ENCODE measurements at regions not wholly inside any gene's neighbourhood (a gene's known extent, or its start where the extent isn't known, plus 50 kb on each side); places are given as distances from the start of the nearest gene placed in this dataset.

GRCh38 chr13:111537115-111537728 lies 216.8 kb downstream of the TEX29 start:
- DNase-seq (ENCODE audit: low spot score), result no peak

- DNase-seq (ENCODE audit: low spot score), result no peak
These were observed 217.5 kb downstream of the TEX29 start for GRCh38 chr13:111537843-111538499.

DNA sequence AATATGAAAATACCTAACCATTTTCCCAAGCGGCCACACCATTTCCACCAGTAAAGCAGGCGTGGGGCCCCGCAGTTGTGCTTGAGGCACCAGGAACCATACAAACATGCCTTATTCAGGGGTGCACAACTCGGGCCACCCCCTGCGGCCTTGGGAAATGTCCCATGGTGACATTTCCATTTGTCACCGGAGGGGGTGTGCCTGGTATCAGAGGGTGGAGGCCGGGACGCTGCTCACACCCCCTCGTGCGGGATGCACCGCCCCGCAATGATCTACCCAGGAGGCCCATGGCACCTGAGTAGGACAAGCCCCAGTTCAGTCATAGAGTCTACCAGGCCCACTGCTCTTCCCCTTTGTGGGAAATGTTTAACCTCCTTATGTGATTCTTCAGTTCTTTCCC lies 218.8 kb downstream of the TEX29 start:
- no peak for DNase-seq (ENCODE audit: low spot score)

- DNase-seq (ENCODE audit: low spot score), result no peak
These were observed 219.5 kb downstream of the TEX29 start for GRCh38 chr13:111539791-111540446.

DNA sequence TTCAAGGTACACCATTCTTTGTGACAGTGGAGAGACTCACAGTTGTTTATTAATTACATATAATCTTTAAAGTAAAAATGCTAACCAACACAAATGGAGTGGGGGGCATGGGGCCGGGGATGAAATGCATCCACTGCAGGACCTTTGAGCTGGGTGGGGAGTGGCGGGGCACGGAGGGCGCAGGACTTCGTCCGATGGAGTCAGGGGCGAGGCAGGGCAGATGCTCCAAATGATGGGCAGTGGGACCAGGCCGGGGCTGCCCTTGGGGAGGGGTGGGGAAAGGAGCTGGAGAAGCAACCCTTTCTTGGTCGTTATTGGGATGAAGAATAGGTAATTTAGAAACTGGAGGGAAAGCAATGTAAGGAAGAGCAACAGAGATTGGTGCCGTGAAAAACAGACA lies 220.0 kb downstream of the TEX29 start:
- DNase-seq (ENCODE audit: low spot score), result no peak

DNA sequence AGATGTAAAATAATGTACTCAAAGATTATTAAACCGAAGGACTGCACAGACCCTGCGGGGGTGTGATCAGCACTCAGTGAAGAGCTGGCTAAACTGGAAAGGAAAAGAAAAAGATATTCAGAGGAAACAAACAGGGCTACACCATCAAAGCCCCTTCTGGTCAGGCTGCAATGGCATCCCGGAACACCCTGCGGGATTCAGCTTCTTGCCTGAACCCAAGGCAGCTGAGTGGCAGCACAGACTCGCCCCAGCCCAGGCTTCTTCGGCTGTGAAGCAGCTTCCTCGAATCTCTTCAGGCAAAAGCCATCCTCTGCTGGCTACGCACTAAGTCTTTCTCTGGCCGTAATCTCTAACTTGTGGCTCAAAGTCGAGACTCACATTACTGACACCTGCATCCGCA lies 220.9 kb downstream of the TEX29 start:
- no peak for DNase-seq (ENCODE audit: low spot score)

GRCh38 chr13:111541752-111542529 lies 221.5 kb downstream of the TEX29 start:
- DNase-seq (ENCODE audit: low spot score), result no peak

GRCh38 chr13:111542530-111543341 lies 222.3 kb downstream of the TEX29 start:
- DNase-seq (ENCODE audit: low spot score), result no peak

GRCh38 chr13:111546921-111547675 lies 226.7 kb downstream of the TEX29 start:
- no peak for DNase-seq (ENCODE audit: low spot score)

DNA sequence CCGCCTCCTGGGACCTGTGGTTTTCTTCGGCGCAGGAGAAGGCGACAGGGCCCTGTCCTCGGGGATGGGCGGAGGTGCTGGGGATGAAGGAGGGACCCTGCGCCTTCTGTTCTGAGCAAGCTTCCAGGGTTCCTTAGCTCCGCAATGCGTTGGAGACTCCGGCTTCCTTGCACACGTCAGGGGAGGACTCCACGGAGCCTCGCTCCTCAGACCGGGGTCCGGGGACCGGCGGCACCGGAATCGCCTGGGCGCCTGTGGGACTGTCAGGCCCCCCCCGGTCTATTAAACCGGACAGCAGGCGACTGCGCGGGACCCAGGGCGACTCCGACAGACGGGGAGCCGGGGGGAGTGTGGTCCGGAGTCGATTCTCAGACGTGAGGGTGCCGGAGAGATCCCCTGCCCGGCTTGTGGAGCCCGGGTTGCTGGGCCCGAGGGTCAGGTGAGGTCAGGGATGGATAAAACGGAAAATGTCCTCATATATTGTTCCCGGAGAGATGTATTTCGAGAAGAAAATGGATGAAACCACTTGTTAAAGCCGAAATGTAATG lies 227.4 kb downstream of the TEX29 start:
- DNase-seq (ENCODE audit: low spot score), result no peak

DNA sequence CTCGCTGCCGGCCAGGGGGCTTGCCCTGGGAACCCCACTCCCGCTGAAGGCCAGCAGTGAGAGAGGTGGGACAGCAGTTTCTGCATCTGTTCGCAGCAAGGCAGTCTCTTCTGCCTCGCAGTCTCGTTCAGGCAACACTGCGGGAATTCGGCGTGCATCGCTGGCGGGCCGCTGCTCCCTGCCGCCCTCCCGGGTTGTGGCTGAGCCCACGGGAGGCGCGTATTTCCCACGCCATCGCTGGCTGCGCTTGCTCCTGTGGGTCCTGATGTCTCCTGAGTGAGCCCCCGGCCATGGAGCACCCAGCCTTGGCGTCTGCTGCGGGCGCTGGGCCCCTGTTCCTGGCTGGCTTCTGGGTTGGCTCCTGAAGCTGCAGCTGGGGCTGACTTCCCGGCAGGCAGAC lies 227.9 kb downstream of the TEX29 start:
- no peak for DNase-seq (ENCODE audit: low spot score)

GRCh38 chr13:111548805-111549204 lies 228.4 kb downstream of the TEX29 start:
- DNase-seq (ENCODE audit: low spot score), result no peak

DNA sequence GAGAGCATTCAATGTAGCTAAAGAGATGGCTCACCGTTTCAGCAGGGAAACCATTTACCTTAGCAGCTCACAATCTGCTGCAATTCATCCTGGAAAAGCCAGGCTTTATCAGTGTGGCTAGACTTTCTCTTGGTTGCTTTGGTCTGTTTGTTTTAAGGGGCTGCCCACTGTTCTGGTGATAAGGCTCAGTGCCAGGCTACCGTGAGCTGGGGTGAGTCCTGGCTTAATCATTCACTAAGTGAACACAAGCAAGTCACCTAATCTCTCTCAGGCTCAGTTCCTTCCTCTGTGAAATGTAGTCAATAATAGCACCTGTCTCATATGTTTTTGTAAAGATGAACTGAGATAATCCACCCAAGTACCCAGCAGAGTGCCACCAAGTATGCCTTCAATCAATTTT lies 229.0 kb downstream of the TEX29 start:
- DNase-seq (ENCODE audit: low spot score), result no peak

DNA sequence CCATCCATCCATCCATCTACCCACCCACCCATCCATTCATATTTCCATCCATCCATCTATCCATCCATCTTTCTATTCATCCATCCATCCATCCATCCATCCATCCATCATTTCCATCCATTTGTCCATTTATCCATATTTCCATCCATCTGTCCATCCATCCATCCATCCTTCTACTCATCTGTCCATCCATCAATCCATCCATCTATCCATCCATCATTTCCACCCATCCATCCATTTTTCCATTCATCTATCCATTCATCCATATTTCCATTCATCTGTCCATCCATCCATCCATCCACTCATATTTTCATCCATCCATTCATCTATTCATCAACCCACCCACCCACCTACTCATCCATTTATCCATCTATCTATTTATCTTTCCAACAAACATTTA lies 229.6 kb downstream of the TEX29 start:
- DNase-seq (ENCODE audit: low spot score), result no peak

- no peak for DNase-seq (ENCODE audit: low spot score)
These were observed 230.9 kb downstream of the TEX29 start for GRCh38 chr13:111551204-111551820.

DNA sequence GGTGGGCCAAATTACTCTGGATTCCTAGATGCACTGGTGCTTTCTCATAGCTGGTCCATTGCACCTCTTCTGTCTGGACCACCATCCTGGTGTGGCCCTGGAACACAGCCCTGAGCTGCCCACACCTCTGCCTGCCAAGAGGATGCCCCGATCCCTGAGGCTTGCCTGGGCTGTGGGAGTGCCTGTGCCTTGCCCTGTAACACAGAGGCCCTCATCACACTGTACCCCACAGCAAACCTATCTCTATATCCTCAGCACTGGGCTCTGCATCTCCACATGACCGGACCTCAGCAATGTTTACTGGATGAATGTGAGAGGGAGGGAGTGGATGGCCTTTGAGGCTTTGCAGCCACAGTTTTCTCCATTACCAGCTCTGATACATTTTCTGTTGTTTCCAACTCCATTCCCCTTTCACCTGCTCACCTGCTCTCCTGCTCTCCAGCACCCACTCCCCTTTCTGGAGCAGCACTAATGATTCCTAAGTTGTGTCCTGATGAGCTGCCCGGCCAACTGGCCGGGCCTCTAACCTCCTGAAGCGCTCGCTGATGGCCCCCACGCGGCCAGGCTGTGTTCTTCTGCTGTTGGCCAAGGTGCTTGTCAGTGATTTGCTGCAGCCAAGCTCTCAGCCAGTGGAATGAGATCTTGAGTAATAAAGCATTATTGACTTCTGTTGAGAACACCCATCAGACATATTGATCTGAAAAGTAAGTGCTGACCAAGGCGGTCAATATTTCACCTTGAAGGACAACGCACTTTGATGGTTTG lies 232.6 kb downstream of the TEX29 start:
- no peak for DNase-seq (ENCODE audit: low spot score)

GRCh38 chr13:111554539-111555267 lies 234.3 kb downstream of the TEX29 start:
- DNase-seq (ENCODE audit: low spot score), result no peak

GRCh38 chr13:111555268-111555808 lies 234.9 kb downstream of the TEX29 start:
- DNase-seq (ENCODE audit: low spot score), result no peak

GRCh38 chr13:111555903-111556302 lies 235.5 kb downstream of the TEX29 start:
- DNase-seq (ENCODE audit: low spot score), result no peak
